H1 (cell line): ENCODE measurements at regions not wholly inside any gene's neighbourhood (a gene's known extent, or its start where the extent isn't known, plus 50 kb on each side); places are given as distances from the start of the nearest gene placed in this dataset.

ENCODE experiments used
- RAD21 ChIP-seq, 2 experiments: IDR thresholded peaks in 1 of 2; conservative IDR thresholded peaks in 1 of 2; 2 replicates each; pipeline ENCODE4 v1.6.1; 2011; ENCODE audit warnings: low read depth in 2 of 2, low read length in 2 of 2, improper control_type of control experiment in 1 of 2, inconsistent platforms in 1 of 2, mild to moderate bottlenecking in 1 of 2, moderate library complexity in 1 of 2

DNA sequence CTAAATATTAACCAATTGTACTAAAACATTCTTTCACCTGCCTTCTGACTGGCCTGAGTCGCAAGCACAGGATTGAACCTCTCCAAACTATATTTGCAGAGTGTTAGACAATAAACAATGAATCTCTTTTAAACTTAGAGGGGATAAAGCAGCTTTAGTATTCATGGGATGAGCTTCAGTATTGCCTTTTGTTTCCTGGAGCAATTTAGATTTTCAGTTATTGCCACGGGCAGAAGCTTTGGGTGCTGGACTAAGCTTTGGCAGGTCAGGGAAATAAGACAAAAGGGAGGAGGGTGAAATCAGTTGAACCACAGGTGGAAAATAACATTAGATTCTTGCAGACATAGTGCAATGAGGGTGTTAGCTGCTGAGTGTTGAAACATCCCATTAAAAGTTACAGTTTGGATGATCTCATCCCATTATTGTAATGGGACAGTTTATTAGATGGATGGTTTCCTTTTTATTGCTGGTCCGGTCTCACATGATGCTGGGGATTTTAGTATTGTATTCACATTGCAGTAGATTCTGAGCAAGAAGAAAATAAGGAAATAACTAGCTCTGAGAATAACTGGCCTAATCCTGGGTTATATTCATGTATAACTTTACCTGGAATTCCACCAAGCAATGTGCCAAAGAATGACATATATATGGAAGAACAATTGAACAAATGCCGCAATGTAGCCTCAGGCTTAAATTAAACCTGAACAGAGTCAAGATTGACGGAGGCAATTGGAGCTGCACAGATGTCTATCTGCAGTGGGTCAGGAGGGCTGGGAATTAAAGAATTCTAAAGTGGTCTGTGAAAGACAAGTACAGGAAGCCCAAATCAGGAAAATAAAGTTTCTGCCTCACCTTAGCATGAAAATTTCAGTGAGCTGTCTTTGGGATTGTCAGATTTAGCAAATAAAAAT, 1092.8 kb upstream of the SEL1L start (continued):
- TF ChIP-seq RAD21 (IDR thresholded peaks at IDR 0.05 in 1 of 2, conservative IDR thresholded peaks at IDR 0.05 in 1 of 2; ENCODE audit: low read depth in 2 of 2, low read length in 2 of 2): no peak
